Sigmoid colon (tissue), 6 donors: ENCODE measurements at regions not wholly inside any gene's neighbourhood (a gene's known extent, or its start where the extent isn't known, plus 50 kb on each side); places are given as distances from the start of the nearest gene placed in this dataset.
A peak's percentile ranks its signal among the peaks of the same experiment; 100 is the strongest.

Source experiments
- DNase-seq: peaks from one replicate; pipeline ENCODE4 v3.0.0-alpha.2; 2019
- H3K27ac ChIP-seq, 4 donors: fragments of 200-600 bp; sonication (generic); one replicate each; pipeline ENCODE4 v1.5.1; 2016 to 2019; ENCODE audit warnings: mild to moderate bottlenecking in 1 of 4
- H3K27me3 ChIP-seq, 3 donors: fragments of 200-600 bp; sonication (generic); one replicate each; pipeline ENCODE4 v1.5.1; 2019; ENCODE audit warnings: mild to moderate bottlenecking in 1 of 3
- H3K36me3 ChIP-seq, 4 donors: fragments of 200-600 bp; sonication (generic); one replicate each; pipeline ENCODE4 v1.5.1; 2016 to 2019
- H3K4me1 ChIP-seq, 4 donors: fragments of 200-600 bp; sonication (generic); one replicate each; pipeline ENCODE4 v1.5.1; 2017 to 2019
- H3K4me3 ChIP-seq, 4 donors: fragments of 200-600 bp; sonication (generic); one replicate each; pipeline ENCODE4 v1.5.1; 2017 to 2019; ENCODE audit warnings: mild to moderate bottlenecking in 2 of 4, moderate library complexity in 1 of 4
- H3K9me3 ChIP-seq, 4 donors: fragments of 200-600 bp in 3 of 4; sonication (generic) in 3 of 4; one replicate each; pipeline versions ENCODE4 v1.5.1 to v1.6.1; 2013 to 2019
- CTCF ChIP-seq, 4 experiments: fragments of 450-650 bp in 3 of 4; fragments of 200-600 bp in 1 of 4; IDR thresholded peaks; one replicate each; pipeline ENCODE4 v1.5.1; 2016 to 2019; ENCODE audit warnings: antibody characterized with exemption in 4 of 4, mild to moderate bottlenecking in 3 of 4, moderate library complexity in 2 of 4
- EP300 ChIP-seq, 4 donors: sonication (generic); formaldehyde crosslinking; IDR thresholded peaks; one replicate each; pipeline ENCODE4 v1.6.1; 2017; ENCODE audit warnings: antibody characterized with exemption in 4 of 4
- POLR2A ChIP-seq, 2 donors: fragments of 450-650 bp; IDR thresholded peaks; one replicate each; pipeline ENCODE4 v1.6.1; 2016; ENCODE audit warnings: antibody characterized with exemption in 2 of 2, mild to moderate bottlenecking in 2 of 2, moderate library complexity in 2 of 2
- POLR2AphosphoS5 ChIP-seq, 4 donors: sonication (generic); formaldehyde crosslinking; IDR thresholded peaks; one replicate each; pipeline ENCODE4 v1.6.1; 2017; ENCODE audit warnings: antibody characterized with exemption in 4 of 4
- WGBS, 2 donors: extraction: QIAGEN DNeasy Blood & Tissue Kit; methylation state at CpG; one replicate each; pipeline ENCODE4 v1.1.7; 2013; 5-methylcytosine and 5-hydroxymethylcytosine counted together
- intact Hi-C: fragments of 100-400 bp; cut with DNase I; formaldehyde crosslinking; loops from one replicate; pipeline ENCODE4 v1.15.1; 2023
- donor health status: healthy with polysubstance abuse.
- donor health status: healthy.

GRCh38 chr18:22486667-22487066 lies 69.0 kb upstream of the CTAGE1 start:
- 41 to 74% methylated on average over 1 of the region's 1 CpG for WGBS, 2 donors
- H3K9me3 ChIP-seq: no peaks in the 10 kb centered on the region
- no peak overlapping the region for H3K4me3 ChIP-seq
- TF ChIP-seq POLR2A (IDR thresholded peaks at IDR 0.05): no peak
- TF ChIP-seq EP300 (IDR thresholded peaks at IDR 0.05): no peak
- no peak for TF ChIP-seq CTCF (IDR thresholded peaks at IDR 0.05)
- no peak for TF ChIP-seq POLR2AphosphoS5 (IDR thresholded peaks at IDR 0.05)
- no peaks in the 10 kb centered on the region for H3K27me3 ChIP-seq
- no peaks in the 10 kb centered on the region for H3K36me3 ChIP-seq
- intact Hi-C loops: no loop called here
- no peak overlapping the region for H3K27ac ChIP-seq
- no peaks in the 10 kb centered on the region for H3K4me1 ChIP-seq
- DNase-seq: no peak

DNA sequence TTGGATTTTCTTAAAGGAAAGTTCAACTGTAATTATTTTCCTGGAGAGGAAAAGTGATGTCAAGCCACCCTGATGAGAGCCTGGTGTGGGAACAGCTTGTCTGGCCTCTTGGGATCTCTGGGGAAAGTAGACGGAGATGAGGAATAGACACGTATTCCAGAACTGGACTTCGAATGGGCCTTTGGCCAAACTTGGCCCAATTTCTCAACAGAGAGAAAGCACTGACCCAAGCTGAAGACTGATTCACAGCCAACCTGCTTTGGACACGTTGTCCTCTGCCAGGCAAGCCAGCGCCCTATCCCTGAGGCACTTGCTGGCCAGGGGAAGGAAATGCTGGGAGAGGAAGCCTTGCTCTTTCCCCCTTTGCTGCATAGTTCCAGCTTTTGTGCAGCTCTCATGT lies 70.8 kb upstream of the CTAGE1 start:
- no peaks in the 10 kb centered on the region for H3K36me3 ChIP-seq
- H3K4me1 ChIP-seq: peaks cover 0 to 2% (median under 1%) of the 10 kb centered on the region in 4 donors
- DNase-seq: peak; percentile 70
- H3K27ac ChIP-seq: peak overlapping the region in 1 of 4 donors; percentile 23
- no peaks in the 10 kb centered on the region for H3K27me3 ChIP-seq
- 76 to 86% methylated on average over 5 of the region's 5 CpGs for WGBS, 2 donors
- no peak overlapping the region for H3K4me3 ChIP-seq
- H3K9me3 ChIP-seq: no peaks in the 10 kb centered on the region
- TF ChIP-seq POLR2AphosphoS5 (IDR thresholded peaks at IDR 0.05) (no peak), CTCF (IDR thresholded peaks at IDR 0.05) (no peak), EP300 (IDR thresholded peaks at IDR 0.05) (no peak), POLR2A (IDR thresholded peaks at IDR 0.05) (no peak)
- intact Hi-C loops: no loop called here

GRCh38 chr18:22489704-22490103 lies 72.0 kb upstream of the CTAGE1 start:
- DNase-seq: no peak
- Histone ChIP-seq H3K4me1 (peaks cover 0 to 13% (median 5%) of the 10 kb centered on the region in 4 donors), H3K27ac (no peak overlapping the region), H3K9me3 (no peaks in the 10 kb centered on the region), H3K27me3 (no peaks in the 10 kb centered on the region), H3K4me3 (no peak overlapping the region), H3K36me3 (no peaks in the 10 kb centered on the region)
- WGBS, 2 donors: 13 to 50% methylated on average over 1 of the region's 1 CpG
- TF ChIP-seq POLR2AphosphoS5 (IDR thresholded peaks at IDR 0.05): no peak
- no peak for TF ChIP-seq CTCF (IDR thresholded peaks at IDR 0.05)
- TF ChIP-seq POLR2A (IDR thresholded peaks at IDR 0.05): no peak
- no peak for TF ChIP-seq EP300 (IDR thresholded peaks at IDR 0.05)
- intact Hi-C loops: no loop called here

GRCh38 chr18:22490429-22490846 lies 72.7 kb upstream of the CTAGE1 start:
- intact Hi-C loops: no loop called here
- peaks cover 0 to 18% (median 9%) of the 10 kb centered on the region in 4 donors for H3K4me1 ChIP-seq
- no peaks in the 10 kb centered on the region for H3K9me3 ChIP-seq
- H3K27ac ChIP-seq: no peak overlapping the region
- no peaks in the 10 kb centered on the region for H3K27me3 ChIP-seq
- no peak overlapping the region for H3K4me3 ChIP-seq
- TF ChIP-seq EP300 (IDR thresholded peaks at IDR 0.05) (no peak), POLR2AphosphoS5 (IDR thresholded peaks at IDR 0.05) (no peak), CTCF (IDR thresholded peaks at IDR 0.05) (no peak), POLR2A (IDR thresholded peaks at IDR 0.05) (no peak)
- no peak for DNase-seq
- no peaks in the 10 kb centered on the region for H3K36me3 ChIP-seq
- WGBS, 2 donors: 68 to 71% methylated on average over 4 of the region's 4 CpGs

GRCh38 chr18:22493255-22493654 lies 75.5 kb upstream of the CTAGE1 start:
- H3K27ac ChIP-seq: peak overlapping the region in 1 of 4 donors; percentile 64

More at GRCh38 chr18:22493255-22493654, 75.5 kb upstream of the CTAGE1 start:
- TF ChIP-seq CTCF (IDR thresholded peaks at IDR 0.05) (no peak), EP300 (IDR thresholded peaks at IDR 0.05) (no peak), POLR2AphosphoS5 (IDR thresholded peaks at IDR 0.05) (no peak), POLR2A (IDR thresholded peaks at IDR 0.05) (no peak)
- peaks cover 0 to 18% (median 9%) of the 10 kb centered on the region in 4 donors for H3K4me1 ChIP-seq
- DNase-seq: no peak
- intact Hi-C loops: no loop called here
- H3K9me3 ChIP-seq: no peaks in the 10 kb centered on the region
- H3K36me3 ChIP-seq: no peaks in the 10 kb centered on the region
- no peak overlapping the region for H3K4me3 ChIP-seq
- H3K27me3 ChIP-seq: no peaks in the 10 kb centered on the region
